Transverse colon (tissue), 4 donors: ENCODE measurements at regions not wholly inside any gene's neighbourhood (a gene's known extent, or its start where the extent isn't known, plus 50 kb on each side); places are given as distances from the start of the nearest gene placed in this dataset.

ENCODE experiments used
- EP300 ChIP-seq: sonication (generic); formaldehyde crosslinking; IDR thresholded peaks from one replicate; pipeline ENCODE4 v1.6.1; 2017; ENCODE audit warnings: antibody characterized with exemption, low read depth
- POLR2A ChIP-seq: fragments of 450-650 bp; IDR thresholded peaks from one replicate; pipeline ENCODE4 v1.6.1; 2016; ENCODE audit warnings: antibody characterized with exemption, mild to moderate bottlenecking, moderate library complexity
- POLR2AphosphoS5 ChIP-seq, 3 donors: sonication (generic); formaldehyde crosslinking; IDR thresholded peaks; one replicate each; pipeline ENCODE4 v1.6.1; 2016; ENCODE audit warnings: antibody characterized with exemption in 3 of 3
- TF ChIP-seq, protein P1 (sequence below), 5 experiments: fragments of 200-600 bp in 3 of 5; fragments of 450-650 bp in 2 of 5; sonication (generic) in 3 of 5; IDR thresholded peaks; 1 replicate in 2 of 5; 2 replicates in 3 of 5; pipeline ENCODE4 v1.5.1; 2016 to 2017; ENCODE audit warnings: antibody characterized with exemption in 5 of 5, inconsistent platforms in 3 of 5, mild to moderate bottlenecking in 2 of 5, moderate library complexity in 1 of 5

DNA sequence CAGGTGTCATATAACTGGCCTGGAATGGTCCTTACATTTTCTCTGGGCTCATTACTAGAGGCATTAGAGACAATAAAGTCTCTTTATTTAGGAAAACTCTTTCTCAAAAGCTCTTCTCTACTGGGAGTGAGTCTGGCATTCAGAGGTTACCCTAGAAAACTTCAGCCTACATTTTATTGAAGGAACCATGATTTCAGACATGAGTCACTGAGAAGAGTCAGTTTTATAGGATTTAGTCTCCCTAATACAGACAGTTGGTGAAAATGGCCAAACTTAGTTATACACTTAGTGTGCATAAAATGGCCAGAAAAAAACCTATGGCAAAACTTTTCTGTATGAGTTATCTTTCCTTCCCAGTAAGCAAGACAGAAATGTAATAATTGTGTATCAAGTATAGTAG is 689.4 kb downstream of the ZEB2 start:
- TF ChIP-seq, protein P1, sequence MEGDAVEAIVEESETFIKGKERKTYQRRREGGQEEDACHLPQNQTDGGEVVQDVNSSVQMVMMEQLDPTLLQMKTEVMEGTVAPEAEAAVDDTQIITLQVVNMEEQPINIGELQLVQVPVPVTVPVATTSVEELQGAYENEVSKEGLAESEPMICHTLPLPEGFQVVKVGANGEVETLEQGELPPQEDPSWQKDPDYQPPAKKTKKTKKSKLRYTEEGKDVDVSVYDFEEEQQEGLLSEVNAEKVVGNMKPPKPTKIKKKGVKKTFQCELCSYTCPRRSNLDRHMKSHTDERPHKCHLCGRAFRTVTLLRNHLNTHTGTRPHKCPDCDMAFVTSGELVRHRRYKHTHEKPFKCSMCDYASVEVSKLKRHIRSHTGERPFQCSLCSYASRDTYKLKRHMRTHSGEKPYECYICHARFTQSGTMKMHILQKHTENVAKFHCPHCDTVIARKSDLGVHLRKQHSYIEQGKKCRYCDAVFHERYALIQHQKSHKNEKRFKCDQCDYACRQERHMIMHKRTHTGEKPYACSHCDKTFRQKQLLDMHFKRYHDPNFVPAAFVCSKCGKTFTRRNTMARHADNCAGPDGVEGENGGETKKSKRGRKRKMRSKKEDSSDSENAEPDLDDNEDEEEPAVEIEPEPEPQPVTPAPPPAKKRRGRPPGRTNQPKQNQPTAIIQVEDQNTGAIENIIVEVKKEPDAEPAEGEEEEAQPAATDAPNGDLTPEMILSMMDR (IDR thresholded peaks at IDR 0.05): no peak
- TF ChIP-seq EP300 (no peak), POLR2AphosphoS5 (IDR thresholded peaks at IDR 0.05) (no peak), POLR2A (no peak)
